GM12891 (cell line): ENCODE measurements at regions not wholly inside any gene's neighbourhood (a gene's known extent, or its start where the extent isn't known, plus 50 kb on each side); places are given as distances from the start of the nearest gene placed in this dataset.

Experiments used
- PAX5 ChIP-seq: IDR thresholded peaks from 2 replicates; pipeline ENCODE4 v1.6.1; 2011; ENCODE audit warnings: low read length, moderate library complexity, mild to moderate bottlenecking; ENCODE audit not compliant: insufficient read depth, severe bottlenecking
- POLR2AphosphoS5 ChIP-seq: IDR thresholded peaks from 2 replicates; pipeline ENCODE4 v1.6.1; 2011; ENCODE audit warnings: low read depth, low read length, control low read depth
- TAF1 ChIP-seq: IDR thresholded peaks from 2 replicates; pipeline ENCODE4 v1.6.1; 2011; ENCODE audit warnings: low read depth, low read length, control low read depth

DNA sequence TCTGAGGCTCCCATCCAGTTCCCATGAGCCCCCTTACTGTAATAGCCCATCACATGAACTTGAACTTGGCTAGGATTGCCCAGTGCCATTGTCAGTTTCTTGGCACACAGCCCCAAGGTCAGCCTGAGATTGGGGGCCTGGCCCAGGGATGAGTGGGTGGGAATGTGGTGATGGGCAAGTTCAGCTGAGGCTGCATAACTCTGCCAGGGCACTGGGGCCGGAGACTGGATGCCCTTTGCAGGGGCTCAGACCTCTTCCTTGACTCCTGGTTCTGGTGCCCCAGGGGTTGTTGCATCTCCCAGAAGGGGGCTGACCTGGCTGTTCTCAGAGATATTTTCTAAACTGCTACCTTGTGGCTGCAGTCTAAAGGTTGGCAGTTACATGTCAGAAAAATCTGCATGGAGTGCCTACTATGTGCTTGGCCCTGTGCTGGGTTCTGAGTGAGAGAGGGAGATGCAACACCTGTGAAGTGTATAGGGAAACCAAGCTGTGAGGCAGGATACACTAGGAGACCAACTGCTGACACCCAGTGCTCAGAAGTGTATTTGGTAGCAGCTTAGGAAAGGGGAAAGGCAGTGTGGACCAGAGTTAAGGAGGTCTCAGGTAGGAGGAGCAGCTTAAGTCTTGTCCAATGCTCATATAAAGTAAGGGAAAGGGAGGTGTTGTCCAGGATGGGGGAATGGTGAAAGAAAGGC is 74.8 kb upstream of the PRR23C start:
- TF ChIP-seq PAX5 (no peak), TAF1 (no peak), POLR2AphosphoS5 (no peak)
